Activated naive CD8-positive, alpha-beta T cell (primary cell): ENCODE measurements at regions not wholly inside any gene's neighbourhood (a gene's known extent, or its start where the extent isn't known, plus 50 kb on each side); places are given as distances from the start of the nearest gene placed in this dataset.
"Not testable (repeated sequence)": the region's sequence is repeated elsewhere in the genome, so short reads cannot be mapped to it uniquely, and the experiment has no call there.

Experiments
- H3K27ac Mint-ChIP-seq: one replicate; pipeline ENCODE4 v1.8.0; 2021; ENCODE audit warnings: mixed read lengths
- H3K27me3 Mint-ChIP-seq: one replicate; pipeline ENCODE4 v1.8.0; 2021; ENCODE audit warnings: mixed read lengths
- H3K36me3 Mint-ChIP-seq: one replicate; pipeline ENCODE4 v1.8.0; 2021; ENCODE audit warnings: mixed read lengths
- H3K4me1 Mint-ChIP-seq: one replicate; pipeline ENCODE4 v1.8.0; 2021; ENCODE audit warnings: low read depth, mixed read lengths
- H3K4me3 Mint-ChIP-seq: one replicate; pipeline ENCODE4 v1.8.0; 2021; ENCODE audit warnings: mild to moderate bottlenecking, mixed read lengths
- H3K9me3 Mint-ChIP-seq: one replicate; pipeline ENCODE4 v1.8.0; 2021; ENCODE audit warnings: low read depth, mixed read lengths

DNA sequence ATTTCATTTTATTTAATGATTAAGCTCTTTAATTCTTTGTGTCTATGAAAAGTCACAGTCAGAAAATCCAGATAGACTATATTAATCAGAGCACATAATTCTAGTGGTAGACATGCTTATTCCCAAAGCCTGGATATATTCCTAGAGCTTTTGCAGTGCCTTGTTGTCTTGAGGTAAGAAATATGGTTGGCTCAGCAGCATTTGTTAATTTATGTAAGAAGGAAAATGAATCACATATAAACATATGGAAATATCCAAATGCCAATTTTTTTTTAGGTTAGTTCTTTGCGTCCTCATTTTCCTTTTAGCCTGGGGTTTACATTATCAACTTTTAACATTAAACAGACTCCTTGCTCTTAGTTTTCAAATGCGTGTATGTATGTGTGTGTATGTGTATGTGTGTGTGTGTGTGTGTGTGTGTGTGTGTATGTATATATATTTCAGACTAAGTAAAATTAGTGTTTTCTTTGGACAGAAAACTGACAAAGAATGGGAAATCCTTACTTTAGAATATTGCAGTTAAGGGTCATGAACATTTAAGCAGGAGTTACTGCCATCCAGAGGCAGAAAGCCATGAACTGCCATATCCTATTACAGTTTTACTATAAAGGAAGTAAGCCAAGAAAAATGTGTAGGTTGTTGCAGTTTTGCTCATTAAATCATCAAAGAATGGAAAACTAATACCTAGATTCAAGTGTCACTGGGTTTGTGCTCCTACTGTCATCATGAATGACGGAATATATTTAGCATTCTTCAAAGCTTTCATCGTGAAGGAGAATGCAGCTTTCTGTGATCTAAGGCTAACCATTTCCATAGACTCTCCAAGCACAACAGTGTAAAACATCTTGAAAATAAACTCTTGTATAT lies 477.1 kb upstream of the NR5A2 start:
- Mint-ChIP-seq H3K27ac (no peak overlapping the region), H3K9me3 (no peaks in the 10 kb centered on the region), H3K36me3 (peaks cover 2% of the 10 kb centered on the region), H3K4me3 (no peak overlapping the region), H3K4me1 (no peaks in the 10 kb centered on the region), H3K27me3 (peaks cover 14% of the 10 kb centered on the region)

DNA sequence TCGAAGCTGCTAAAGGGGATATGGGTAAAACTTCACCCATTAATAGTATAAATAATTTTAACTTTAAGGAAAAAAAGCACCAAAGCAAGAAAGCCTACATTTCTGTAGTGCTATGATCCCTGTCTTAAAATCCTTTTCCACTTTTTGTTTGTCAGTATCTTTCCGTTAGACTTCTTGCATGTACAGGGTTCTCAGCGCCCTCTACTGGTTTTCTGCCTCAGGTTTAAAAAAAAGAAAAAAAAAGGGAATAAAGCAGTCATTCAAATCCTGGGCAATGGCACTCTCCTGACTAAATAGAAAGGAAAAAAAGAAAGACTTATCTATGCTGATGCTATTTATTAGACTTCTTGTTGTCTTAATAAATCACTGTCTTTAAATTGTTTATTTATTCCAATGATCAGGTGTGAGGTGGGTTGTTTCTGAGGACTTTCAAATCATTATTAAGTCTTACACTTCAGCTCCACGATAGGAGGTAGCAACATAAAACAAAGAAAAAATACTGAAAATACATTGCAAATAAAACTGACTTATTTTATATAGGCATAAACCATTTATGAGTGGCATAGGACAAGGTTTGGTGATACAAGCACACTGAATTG lies 475.4 kb upstream of the NR5A2 start:
- no peak overlapping the region for H3K4me3 Mint-ChIP-seq
- H3K4me1 Mint-ChIP-seq = no peaks in the 10 kb centered on the region
- no peak overlapping the region for H3K27ac Mint-ChIP-seq
- no peaks in the 10 kb centered on the region for H3K9me3 Mint-ChIP-seq
- H3K27me3 Mint-ChIP-seq = peaks cover 14% of the 10 kb centered on the region
- peaks cover 2% of the 10 kb centered on the region for H3K36me3 Mint-ChIP-seq

DNA sequence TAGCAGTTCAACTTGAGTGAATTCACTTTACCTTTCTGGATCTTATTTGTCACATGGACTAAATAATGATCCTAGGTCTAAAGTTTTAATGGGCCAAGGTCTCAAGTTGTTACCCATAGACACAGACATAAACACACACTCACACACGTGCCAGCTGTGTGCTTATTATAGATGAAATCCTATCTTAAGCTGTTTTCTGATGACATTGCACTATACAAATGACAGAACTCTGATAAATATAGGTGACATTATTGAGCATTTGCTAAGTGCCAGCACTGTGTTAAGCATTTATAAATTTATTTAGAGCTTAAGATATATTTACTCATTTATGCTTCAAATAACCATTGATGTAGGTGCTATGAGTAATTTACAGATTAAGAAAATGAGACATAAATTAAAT lies 474.4 kb upstream of the NR5A2 start:
- Mint-ChIP-seq H3K27ac (no peak overlapping the region), H3K36me3 (peaks cover 2% of the 10 kb centered on the region), H3K9me3 (no peaks in the 10 kb centered on the region), H3K4me1 (no peaks in the 10 kb centered on the region), H3K4me3 (no peak overlapping the region), H3K27me3 (peaks cover 14% of the 10 kb centered on the region)

DNA sequence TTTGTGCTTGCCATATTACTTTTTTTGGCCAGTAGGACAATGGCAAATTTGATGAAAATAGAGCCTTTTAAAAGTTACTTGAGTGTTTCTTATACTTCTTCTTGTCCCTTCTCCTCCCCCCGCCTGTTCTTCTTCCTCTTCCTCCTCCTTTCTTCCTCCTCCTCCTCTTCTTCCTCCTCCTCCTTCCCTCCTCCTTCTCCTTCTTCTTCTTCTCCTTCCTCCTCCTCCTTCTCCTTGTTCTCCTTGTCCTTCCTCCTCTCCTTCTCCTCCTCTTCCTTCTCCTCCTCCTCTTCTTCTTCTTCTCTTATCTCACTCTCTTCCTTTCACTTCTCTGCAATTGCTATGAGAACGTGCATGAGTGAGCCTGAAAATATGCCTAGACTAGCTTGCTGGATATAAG lies 466.2 kb upstream of the NR5A2 start:
- H3K4me3 Mint-ChIP-seq = no peak overlapping the region
- no peaks in the 10 kb centered on the region for H3K9me3 Mint-ChIP-seq
- peaks cover 8% of the 10 kb centered on the region for H3K27me3 Mint-ChIP-seq
- no peaks in the 10 kb centered on the region for H3K4me1 Mint-ChIP-seq
- no peak overlapping the region for H3K27ac Mint-ChIP-seq
- no peaks in the 10 kb centered on the region for H3K36me3 Mint-ChIP-seq

DNA sequence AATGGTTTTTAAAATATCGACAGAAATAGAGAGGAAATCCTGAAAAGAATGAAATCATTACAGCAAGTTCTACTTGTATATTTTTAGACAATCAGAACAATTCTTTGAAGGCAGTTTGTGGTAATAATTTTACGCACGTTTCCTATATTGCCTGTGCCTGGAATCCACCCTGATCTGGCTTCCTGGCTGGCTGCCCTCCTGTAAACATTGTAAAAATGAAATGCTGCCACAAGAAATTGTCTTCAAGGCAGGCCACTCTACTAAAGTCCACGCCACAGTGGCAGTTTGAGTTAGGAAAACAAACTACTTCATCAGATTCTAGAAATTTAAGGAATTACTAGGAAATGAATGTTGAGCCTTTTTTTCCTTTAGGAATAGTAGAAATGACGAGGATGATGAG lies 454.5 kb upstream of the NR5A2 start:
- no peaks in the 10 kb centered on the region for H3K4me1 Mint-ChIP-seq
- no peak overlapping the region for H3K27ac Mint-ChIP-seq

DNA sequence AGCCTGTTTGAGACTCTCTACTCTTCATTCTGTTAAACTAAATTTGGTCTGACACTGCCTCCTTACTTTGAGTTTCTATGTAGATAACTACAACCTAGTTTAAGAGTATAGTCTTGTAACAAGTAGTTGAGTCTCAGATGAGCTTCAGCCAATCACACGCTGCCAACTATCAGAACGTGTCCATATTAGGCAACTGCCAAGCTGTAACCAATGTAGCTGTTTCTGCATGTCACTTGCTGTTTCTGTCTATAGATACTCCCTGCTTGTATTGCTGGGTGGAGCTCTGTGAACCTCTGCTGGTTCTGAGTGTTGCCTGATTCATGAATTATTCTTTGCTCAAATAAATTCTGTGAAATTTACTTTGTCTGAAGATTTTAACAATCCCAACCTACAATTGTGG lies 452.6 kb upstream of the NR5A2 start:
- no peaks in the 10 kb centered on the region for H3K9me3 Mint-ChIP-seq
- no peak overlapping the region for H3K27ac Mint-ChIP-seq
- no peaks in the 10 kb centered on the region for H3K36me3 Mint-ChIP-seq
- H3K4me3 Mint-ChIP-seq = no peak overlapping the region
- H3K4me1 Mint-ChIP-seq = no peaks in the 10 kb centered on the region
- peaks cover 3% of the 10 kb centered on the region for H3K27me3 Mint-ChIP-seq

More for the DNA sequence above, 454.5 kb upstream of the NR5A2 start:
- Mint-ChIP-seq H3K27me3 (peaks cover 6% of the 10 kb centered on the region), H3K9me3 (no peaks in the 10 kb centered on the region), H3K36me3 (no peaks in the 10 kb centered on the region), H3K4me3 (no peak overlapping the region)

DNA sequence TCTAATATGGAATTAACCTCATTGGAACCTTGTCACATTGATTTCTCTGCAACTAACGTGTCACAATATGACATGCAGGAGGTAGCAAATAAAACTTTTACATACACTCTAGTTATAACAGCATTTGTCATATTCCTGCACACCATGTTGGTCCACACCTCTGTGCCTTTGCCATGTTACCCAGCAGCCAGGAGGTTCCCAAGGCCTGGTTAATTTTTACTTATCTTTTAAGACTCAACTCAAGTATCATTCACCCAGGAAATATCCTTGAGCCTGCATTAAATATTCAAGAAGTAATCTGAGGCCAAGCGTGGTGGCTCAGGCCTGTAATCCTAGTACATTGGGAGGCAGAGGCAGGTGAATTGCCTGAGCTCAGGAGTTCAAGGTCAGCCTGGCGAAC lies 447.2 kb upstream of the NR5A2 start:
- peaks cover 7% of the 10 kb centered on the region for H3K27me3 Mint-ChIP-seq
- H3K9me3 Mint-ChIP-seq = no peaks in the 10 kb centered on the region
- no peak overlapping the region for H3K4me3 Mint-ChIP-seq
- no peak overlapping the region for H3K27ac Mint-ChIP-seq
- no peaks in the 10 kb centered on the region for H3K4me1 Mint-ChIP-seq
- H3K36me3 Mint-ChIP-seq = no peaks in the 10 kb centered on the region

DNA sequence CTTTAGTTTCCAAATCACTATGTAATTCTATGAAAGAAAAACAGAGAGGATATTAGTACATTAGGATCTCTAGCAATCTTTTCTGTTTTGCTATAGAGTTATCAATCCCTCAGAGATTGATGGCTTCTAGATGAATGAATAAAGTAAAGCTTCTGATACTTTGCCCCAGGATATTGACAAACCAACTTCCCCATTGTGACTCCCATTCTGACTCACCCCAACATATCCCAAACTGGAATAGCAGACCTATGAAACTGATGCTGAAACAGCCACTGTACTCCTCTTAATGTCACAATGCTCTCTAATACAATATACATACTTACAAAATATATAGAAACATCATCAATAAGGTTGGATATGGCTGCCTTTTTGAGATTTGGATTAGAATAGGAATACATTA lies 442.1 kb upstream of the NR5A2 start:
- Mint-ChIP-seq H3K27ac (no peak overlapping the region), H3K27me3 (peaks cover 6% of the 10 kb centered on the region), H3K9me3 (no peaks in the 10 kb centered on the region), H3K4me1 (peaks cover 1% of the 10 kb centered on the region), H3K36me3 (no peaks in the 10 kb centered on the region), H3K4me3 (no peak overlapping the region)

DNA sequence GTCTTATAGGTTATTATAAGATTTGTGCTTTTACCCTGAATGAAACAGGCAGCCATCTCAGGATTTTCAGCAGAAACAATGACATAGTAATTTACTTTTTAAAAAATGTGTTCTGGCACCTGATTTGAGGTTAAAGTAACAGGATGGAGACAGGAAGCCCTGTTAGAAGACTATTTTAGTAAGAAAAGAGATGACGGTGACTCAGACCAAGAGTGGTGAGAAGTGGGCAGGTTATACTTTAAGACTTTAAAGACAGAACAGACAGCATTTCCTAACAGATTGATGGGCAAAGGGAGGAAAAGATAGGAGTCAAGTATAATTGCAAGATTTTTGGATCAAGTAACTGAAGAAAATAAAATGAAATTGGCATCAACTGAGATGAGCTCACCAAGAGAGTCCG lies 436.8 kb upstream of the NR5A2 start:
- Mint-ChIP-seq H3K27me3 (peaks cover 6% of the 10 kb centered on the region), H3K36me3 (no peaks in the 10 kb centered on the region), H3K9me3 (no peaks in the 10 kb centered on the region), H3K4me3 (no peak overlapping the region), H3K4me1 (peaks cover 9% of the 10 kb centered on the region), H3K27ac (no peak overlapping the region)

DNA sequence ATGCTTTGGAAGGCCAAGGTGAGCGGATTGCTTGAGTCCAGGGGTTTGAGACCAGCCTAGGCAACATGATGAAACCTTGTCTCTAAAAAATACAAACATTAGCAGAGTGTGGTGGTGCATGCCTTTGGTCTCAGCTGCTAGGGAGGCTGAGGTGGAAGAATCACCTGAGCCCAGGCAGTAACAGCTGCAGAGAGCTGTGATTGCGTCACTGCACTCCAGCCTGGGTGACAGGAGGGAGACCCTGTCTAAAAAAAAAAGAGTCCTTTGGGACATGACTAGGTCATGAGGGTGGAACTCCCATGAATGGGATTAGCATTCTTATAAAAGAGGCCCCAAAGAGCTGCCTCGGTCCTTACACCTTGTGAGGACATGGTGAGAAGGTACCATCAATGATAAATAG lies 436.0 kb upstream of the NR5A2 start:
- H3K36me3 Mint-ChIP-seq = no peaks in the 10 kb centered on the region
- peaks cover 7% of the 10 kb centered on the region for H3K27me3 Mint-ChIP-seq
- H3K9me3 Mint-ChIP-seq = peaks cover under 1% of the 10 kb centered on the region
- no peak overlapping the region for H3K27ac Mint-ChIP-seq
- no peak overlapping the region for H3K4me3 Mint-ChIP-seq
- H3K4me1 Mint-ChIP-seq = peaks cover 9% of the 10 kb centered on the region

DNA sequence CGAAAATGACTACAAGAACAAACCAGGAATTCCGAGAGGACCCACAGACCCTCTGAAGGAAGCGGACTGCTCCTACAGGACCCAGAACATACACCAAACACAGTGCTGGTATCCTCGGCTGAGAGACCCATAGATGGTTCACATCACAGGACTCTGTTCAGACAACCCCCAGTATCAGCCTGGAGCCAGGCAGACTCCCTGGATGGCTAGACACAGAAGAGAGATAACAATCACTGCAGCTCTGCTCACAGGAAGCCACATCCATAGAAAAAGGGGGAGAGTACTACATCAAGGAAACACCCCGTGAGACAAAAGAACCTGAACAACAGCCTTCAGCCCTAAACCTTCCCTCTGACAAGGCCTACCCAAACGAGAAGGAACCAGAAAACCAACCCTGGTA lies 434.0 kb upstream of the NR5A2 start:
- H3K36me3 Mint-ChIP-seq = no peaks in the 10 kb centered on the region
- no peak overlapping the region for H3K27ac Mint-ChIP-seq
- H3K4me1 Mint-ChIP-seq = peaks cover 9% of the 10 kb centered on the region
- no peak overlapping the region for H3K4me3 Mint-ChIP-seq
- peaks cover 5% of the 10 kb centered on the region for H3K9me3 Mint-ChIP-seq
- H3K27me3 Mint-ChIP-seq = peaks cover 17% of the 10 kb centered on the region

DNA sequence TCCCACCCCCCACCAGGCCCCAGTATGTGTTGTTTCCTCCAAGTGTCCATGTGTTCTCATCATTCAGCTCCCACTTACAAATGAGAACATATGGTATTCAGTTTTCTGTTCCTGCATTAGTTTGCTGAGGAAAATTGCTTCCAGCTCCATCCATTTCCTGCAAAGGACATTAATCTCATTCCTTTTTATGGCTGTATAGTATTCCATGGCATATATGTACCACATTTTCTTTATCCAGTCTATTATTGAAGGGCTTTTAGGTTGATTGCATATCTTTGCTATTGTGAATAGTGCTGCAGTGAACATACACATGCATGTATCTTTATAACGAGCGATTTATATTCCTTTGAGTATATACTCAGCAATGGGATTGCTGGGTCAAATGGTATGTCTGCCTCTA lies 431.1 kb upstream of the NR5A2 start:
- H3K36me3 Mint-ChIP-seq, H3K4me1 Mint-ChIP-seq, H3K27ac Mint-ChIP-seq, H3K4me3 Mint-ChIP-seq: not testable (repeated sequence)
- Mint-ChIP-seq H3K9me3 (peaks cover 10% of the 10 kb centered on the region), H3K27me3 (peaks cover 20% of the 10 kb centered on the region)

DNA sequence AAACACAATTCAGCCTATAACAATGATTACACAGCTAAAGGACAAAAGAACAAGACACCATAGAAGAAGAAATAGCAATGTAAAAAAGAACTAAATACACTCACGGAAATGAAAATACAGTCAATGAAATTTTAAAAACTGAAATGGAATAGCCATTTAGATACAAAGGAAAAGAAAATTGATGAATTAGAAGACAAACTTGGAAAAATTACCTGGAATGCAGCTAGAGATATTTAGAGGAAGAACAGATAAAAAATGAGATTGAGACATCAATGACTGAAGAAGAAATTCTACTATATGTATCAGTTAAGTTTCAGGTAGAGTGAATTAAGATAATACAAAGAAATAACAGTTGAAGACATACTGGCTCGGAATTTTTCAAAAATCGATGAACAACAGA lies 430.4 kb upstream of the NR5A2 start:
- Mint-ChIP-seq H3K27ac (no peak overlapping the region), H3K4me1 (no peaks in the 10 kb centered on the region), H3K9me3 (peaks cover 17% of the 10 kb centered on the region), H3K27me3 (peaks cover 21% of the 10 kb centered on the region), H3K36me3 (peaks cover 2% of the 10 kb centered on the region), H3K4me3 (no peak overlapping the region)

DNA sequence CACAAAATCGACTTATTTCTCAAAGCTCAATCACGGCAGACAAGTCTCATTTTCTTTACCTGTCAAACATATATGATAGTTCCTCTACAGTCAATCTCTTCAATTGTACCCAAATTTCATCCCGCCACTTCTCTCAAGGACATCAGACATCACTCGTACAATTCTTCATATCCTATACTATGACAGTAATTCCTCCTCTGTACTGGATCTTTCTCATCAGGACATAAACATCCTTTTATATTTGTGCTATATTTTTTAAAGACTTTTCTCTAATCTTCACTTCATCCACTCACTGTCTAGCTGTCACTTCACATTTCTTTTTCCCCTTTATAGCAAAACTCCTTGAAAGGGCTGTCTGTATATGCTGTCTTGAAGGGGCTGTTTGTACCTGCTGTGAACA lies 419.1 kb upstream of the NR5A2 start:
- Mint-ChIP-seq H3K36me3 (no peaks in the 10 kb centered on the region), H3K27ac (no peak overlapping the region), H3K4me3 (no peak overlapping the region), H3K4me1 (no peaks in the 10 kb centered on the region), H3K9me3 (peaks cover 4% of the 10 kb centered on the region), H3K27me3 (no peaks in the 10 kb centered on the region)

DNA sequence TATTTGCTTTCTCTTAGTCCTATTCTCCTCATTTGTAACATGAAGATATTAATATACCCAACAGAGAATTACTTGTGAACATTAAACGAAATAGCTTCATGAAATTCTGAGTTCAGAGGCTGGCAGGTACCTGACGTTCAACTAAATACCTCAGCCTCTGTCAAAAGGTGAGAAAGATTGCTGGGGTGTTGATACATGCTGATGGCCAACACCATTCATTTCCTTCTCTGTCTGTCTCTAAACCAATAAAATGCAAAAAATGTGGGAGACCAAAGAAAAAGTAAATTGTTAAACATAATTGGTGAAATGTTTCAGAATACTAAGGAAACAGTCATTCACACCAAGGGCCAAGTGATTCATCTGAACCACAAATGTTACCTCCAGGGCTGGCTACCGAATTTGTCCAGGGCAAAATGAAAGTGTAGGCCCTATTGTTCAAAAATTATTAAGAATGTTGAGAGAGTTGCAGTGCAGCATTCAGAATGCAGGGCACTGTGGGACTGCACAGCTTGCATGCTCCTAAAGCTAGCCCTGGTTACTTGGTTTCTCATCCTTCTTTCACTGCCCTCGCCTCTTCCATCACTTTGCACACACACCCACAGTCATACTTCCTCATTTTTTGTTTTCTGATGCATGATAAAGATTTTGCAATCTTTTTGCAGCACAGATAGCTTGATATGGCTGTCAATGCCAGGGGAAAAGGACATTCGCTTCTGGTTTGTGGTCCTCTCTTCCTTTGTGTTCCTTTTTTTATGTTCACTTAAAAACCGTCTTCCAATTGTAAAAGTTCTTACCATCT lies 414.3 kb upstream of the NR5A2 start:
- Mint-ChIP-seq H3K9me3 (no peaks in the 10 kb centered on the region), H3K4me1 (no peaks in the 10 kb centered on the region), H3K36me3 (no peaks in the 10 kb centered on the region), H3K4me3 (no peak overlapping the region), H3K27ac (no peak overlapping the region), H3K27me3 (no peaks in the 10 kb centered on the region)
